Mucosa of descending colon (tissue), 3 donors: ENCODE measurements at regions not wholly inside any gene's neighbourhood (a gene's known extent, or its start where the extent isn't known, plus 50 kb on each side); places are given as distances from the start of the nearest gene placed in this dataset.
"Not testable (repeated sequence)": the region's sequence is repeated elsewhere in the genome, so short reads cannot be mapped to it uniquely, and the experiment has no call there.

Source experiments
- ATAC-seq: fragments of 200-7000 bp; cut with Tn5 transposase; one replicate; pipeline ENCODE4 v1.9.1; 2020; ENCODE audit warnings: mild to moderate bottlenecking, moderate library complexity
- DNase-seq, 3 donors: peaks; one replicate each; pipeline ENCODE4 v3.0.0-alpha.2; 2020
- H3K36me3 ChIP-seq: fragments of 200-600 bp; one replicate; pipeline ENCODE4 v1.8.0; 2021; ENCODE audit warnings: low read depth, mild to moderate bottlenecking
- H3K4me1 ChIP-seq: fragments of 200-600 bp; one replicate; pipeline ENCODE4 v1.8.0; 2021; ENCODE audit warnings: low read depth, mild to moderate bottlenecking
- H3K4me3 ChIP-seq: fragments of 200-600 bp; one replicate; pipeline ENCODE4 v1.8.0; 2021; ENCODE audit warnings: mild to moderate bottlenecking
- H3K9me3 ChIP-seq: fragments of 200-600 bp; one replicate; pipeline ENCODE4 v1.8.0; 2021; ENCODE audit warnings: mild to moderate bottlenecking
- CTCF ChIP-seq: fragments of 200-600 bp; IDR thresholded peaks from one replicate; pipeline ENCODE4 v1.8.0; 2022; ENCODE audit warnings: antibody characterized with exemption, mild to moderate bottlenecking
- intact Hi-C, 2 donors: fragments of 100-400 bp; cut with DNase I in 1 of 2; cut with micrococcal nuclease in 1 of 2; formaldehyde crosslinking; loops; one replicate each; pipeline versions ENCODE4 v1.11.0 to v1.11.1; 2022; cut with DNase I, micrococcal nuclease
- donor health status: DM: no; HTN: no; CAD: no; lungs with moderate emphysema.
- donor health status: DM: no; HTN: no; CAD: no.
- donor health status: DM: no; HTN: yes; CAD: no.

DNA sequence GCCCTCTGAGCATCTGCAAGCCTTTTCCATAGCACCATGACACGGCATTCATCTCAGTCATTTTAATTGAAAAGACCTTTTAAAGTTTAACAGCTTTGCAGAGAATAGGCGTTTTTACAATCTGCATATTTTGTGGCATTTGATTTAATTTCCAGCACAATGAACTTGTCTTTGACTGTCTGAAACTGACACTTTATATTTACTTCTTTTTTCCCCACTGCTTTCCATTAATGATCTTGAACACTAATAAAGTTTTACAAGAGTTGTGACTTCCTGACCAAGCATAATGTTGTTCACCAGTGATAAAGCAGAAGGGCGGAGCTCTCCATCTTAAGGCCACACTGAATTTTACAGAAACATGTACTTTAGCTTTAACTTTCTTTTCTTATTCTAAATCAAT is 548.7 kb downstream of the FAM181B start:
- ATAC-seq (no peak), DNase-seq (no peak)
- Histone ChIP-seq H3K9me3 (peaks cover 4% of the 10 kb centered on the region), H3K4me3 (no peak overlapping the region), H3K4me1 (no peaks in the 10 kb centered on the region), H3K36me3 (no peaks in the 10 kb centered on the region)
- intact Hi-C loops = no loop called here
- no peak for TF ChIP-seq CTCF

GRCh38 chr11:82183346-82183745 is 550.3 kb downstream of the FAM181B start:
- ATAC-seq = no peak
- H3K4me3 ChIP-seq = no peak overlapping the region

GRCh38 chr11:82182697-82183096 is 551.0 kb downstream of the FAM181B start:
- intact Hi-C loops, H3K4me3 ChIP-seq, ATAC-seq, H3K9me3 ChIP-seq, H3K4me1 ChIP-seq, H3K36me3 ChIP-seq, DNase-seq: not testable (repeated sequence)

More at GRCh38 chr11:82183346-82183745, 550.3 kb downstream of the FAM181B start:
- DNase-seq = no peak
- no peaks in the 10 kb centered on the region for H3K4me1 ChIP-seq
- peaks cover 4% of the 10 kb centered on the region for H3K9me3 ChIP-seq
- intact Hi-C loops = no loop called here
- no peaks in the 10 kb centered on the region for H3K36me3 ChIP-seq
- TF ChIP-seq CTCF = no peak

GRCh38 chr11:82181796-82182195 is 551.9 kb downstream of the FAM181B start:
- peak in 2 of 3 donors; percentile 16 to 25 for DNase-seq
- intact Hi-C loops, ATAC-seq, H3K4me1 ChIP-seq, H3K4me3 ChIP-seq, H3K36me3 ChIP-seq, H3K9me3 ChIP-seq: not testable (repeated sequence)

GRCh38 chr11:82176945-82177344 is 556.7 kb downstream of the FAM181B start:
- Histone ChIP-seq H3K4me3 (no peak overlapping the region), H3K9me3 (peaks cover 4% of the 10 kb centered on the region), H3K4me1 (no peaks in the 10 kb centered on the region), H3K36me3 (no peaks in the 10 kb centered on the region)
- TF ChIP-seq CTCF = no peak
- intact Hi-C loops = no loop called here
- ATAC-seq (no peak), DNase-seq (no peak)

DNA sequence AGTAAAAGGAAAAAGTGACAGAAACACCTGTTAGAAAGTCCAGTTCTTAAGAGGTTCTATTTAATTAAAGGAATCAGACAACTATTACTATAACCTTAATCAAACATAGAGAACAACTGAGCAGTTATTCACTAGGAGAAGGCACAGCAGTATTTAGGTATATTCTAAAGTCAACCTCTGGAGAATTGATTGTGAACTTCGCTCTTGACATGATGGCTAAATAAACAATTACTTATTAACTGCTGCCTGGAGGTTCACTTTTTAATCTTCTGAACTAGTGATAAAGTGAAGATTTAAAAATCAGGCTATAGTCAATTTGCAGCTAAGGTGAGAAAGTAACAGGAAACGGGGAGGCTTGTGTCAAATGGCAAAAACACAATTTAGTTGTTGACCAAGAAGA is 557.3 kb downstream of the FAM181B start:
- DNase-seq = no peak
- peaks cover 4% of the 10 kb centered on the region for H3K9me3 ChIP-seq

More for the DNA sequence above, 557.3 kb downstream of the FAM181B start:
- Histone ChIP-seq H3K4me1 (no peaks in the 10 kb centered on the region), H3K4me3 (no peak overlapping the region), H3K36me3 (no peaks in the 10 kb centered on the region)
- intact Hi-C loops = no loop called here
- no peak for TF ChIP-seq CTCF
- no peak for ATAC-seq
